ENCODE measurements at regions not wholly inside any gene's neighbourhood (a gene's known extent, or its start where the extent isn't known, plus 50 kb on each side); places are given as distances from the start of the nearest gene placed in this dataset.

DNA sequence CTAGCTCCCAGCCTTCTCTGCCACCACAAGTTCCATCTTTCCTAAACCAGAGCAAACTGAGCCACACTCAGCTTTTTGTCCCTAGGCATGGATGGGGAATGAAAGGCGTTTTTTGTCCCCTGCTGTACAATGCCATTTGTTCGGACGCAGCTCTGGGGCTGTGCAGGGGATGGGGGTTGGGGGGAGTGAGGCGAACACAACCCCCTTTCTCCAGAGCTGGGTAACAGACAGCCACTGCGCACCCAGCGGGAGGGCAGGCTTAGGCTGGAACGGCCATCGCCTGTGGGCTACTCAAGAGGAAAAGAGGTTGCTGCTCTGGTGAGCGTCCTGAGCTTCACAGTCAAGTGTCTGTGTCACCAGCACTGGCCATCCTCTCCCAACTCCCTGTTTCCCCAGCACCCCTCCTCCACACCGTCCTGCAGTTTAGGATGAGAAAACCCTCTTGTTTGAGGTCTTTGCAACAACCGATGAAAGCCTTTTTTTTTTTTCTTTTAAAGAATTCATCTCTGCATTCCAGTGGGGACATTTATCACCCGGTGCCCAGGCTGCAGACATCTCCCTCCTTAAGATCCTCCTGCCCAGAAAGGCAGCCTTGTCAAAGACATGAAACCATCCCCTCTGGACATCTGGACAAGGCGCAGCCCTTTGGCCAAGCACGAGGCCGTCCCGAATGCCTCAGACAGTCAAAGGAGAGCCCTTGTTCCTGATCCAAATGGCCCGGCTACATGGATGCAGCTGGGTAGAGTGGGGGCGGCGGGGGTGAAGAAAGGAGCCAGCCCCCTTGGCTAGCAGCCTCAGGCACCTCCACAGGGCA is 419.6 kb downstream of the BCOR start:
- DNase-seq (ENCODE audit: low read depth in 2 of 2), result no peak
- H3K4me3 ChIP-seq (replicated peaks in 1 of 2; ENCODE audit: low read depth in 2 of 2, low read length in 2 of 2), result no peak overlapping the region

DNA sequence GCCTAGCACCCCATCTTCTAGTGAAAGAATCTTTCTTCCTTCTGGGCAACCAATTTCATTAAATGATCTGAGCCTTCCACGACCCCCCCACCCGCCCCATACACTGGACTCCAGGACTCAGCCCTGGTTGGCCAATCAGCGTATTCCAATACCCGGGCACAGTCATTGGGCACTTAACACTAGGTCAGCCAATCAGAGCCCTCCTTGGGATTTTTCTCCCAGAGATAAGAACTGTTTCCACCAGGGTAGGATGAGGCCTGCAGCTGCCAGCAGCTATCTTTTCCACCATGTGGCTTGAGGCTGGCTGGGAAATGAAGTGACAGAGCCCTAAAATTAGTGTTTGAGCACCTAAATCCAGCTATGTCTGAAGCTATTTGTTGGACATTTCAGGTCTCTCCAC is 418.8 kb downstream of the BCOR start:
- no peak for DNase-seq (ENCODE audit: low read depth in 2 of 2)
- no peak overlapping the region for H3K4me3 ChIP-seq (replicated peaks in 1 of 2; ENCODE audit: low read depth in 2 of 2, low read length in 2 of 2)
- no peak for TF ChIP-seq CTCF (IDR thresholded peaks at IDR 0.05; ENCODE audit: low read depth, low read length)

More for the DNA sequence above, 419.6 kb downstream of the BCOR start:
- TF ChIP-seq CTCF (IDR thresholded peaks at IDR 0.05; ENCODE audit: low read depth, low read length), result no peak

DNA sequence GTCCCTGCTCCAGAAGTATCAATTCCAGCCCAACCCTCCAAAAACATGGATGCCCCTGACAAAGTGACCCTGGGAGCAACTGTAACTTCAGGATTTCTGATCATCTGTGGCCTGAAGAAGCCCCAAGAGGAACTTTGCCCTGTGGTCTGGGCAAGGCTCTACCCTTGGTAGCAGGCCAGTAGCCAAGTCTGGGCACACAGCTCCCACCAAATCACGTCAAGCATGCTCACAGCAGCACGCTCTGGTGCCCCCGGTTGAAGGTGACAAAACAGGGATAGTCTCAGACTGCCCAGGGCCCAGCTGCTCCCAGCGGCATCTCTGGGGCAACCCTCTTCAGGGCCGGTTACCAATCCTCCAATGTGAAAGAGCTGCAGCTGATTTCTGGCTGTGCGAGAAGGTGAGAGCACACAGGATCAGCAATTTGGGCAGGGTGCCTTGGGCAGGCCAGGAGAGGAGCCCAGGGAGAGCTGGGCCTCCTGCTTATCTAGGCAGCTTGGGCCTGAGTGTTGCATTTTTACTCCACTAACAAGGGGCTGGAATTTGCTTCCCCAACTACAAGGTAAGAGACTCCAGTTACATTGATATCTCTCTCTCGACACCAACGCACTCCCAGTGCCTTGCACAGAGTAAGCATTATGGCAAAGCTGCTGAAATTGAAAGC is 418.1 kb downstream of the BCOR start:
- no peak overlapping the region for H3K4me3 ChIP-seq (replicated peaks in 1 of 2; ENCODE audit: low read depth in 2 of 2, low read length in 2 of 2)
- TF ChIP-seq CTCF (IDR thresholded peaks at IDR 0.05; ENCODE audit: low read depth, low read length), result no peak
- DNase-seq (ENCODE audit: low read depth in 2 of 2), result no peak

DNA sequence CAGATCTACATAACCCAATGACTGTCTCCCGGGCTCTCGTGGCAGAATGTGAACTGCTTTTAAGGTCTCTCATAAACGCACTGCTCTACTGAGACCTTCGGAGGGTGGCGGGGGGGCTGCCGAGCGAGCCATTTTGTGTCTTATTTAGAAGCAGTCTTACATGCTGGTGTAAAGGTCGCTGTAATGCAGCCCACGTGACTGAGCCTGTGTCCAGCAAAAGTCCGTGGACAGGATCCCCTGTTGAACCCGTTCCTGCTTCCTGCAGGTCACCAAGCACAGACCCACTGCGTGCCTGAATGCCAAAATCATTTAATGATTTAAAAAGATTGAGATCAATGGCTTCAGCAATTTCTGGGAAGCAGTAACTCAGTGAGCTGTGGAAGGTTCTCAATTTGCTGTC is 415.9 kb downstream of the BCOR start:
- H3K4me3 ChIP-seq (replicated peaks in 1 of 2; ENCODE audit: low read depth in 2 of 2, low read length in 2 of 2), result no peak overlapping the region
- DNase-seq (ENCODE audit: low read depth in 2 of 2), result no peak
- no peak for TF ChIP-seq CTCF (IDR thresholded peaks at IDR 0.05; ENCODE audit: low read depth, low read length)

- no peak for DNase-seq (ENCODE audit: low read depth in 2 of 2)
- no peak overlapping the region for H3K4me3 ChIP-seq (replicated peaks in 1 of 2; ENCODE audit: low read depth in 2 of 2, low read length in 2 of 2)
- TF ChIP-seq CTCF (IDR thresholded peaks at IDR 0.05; ENCODE audit: low read depth, low read length), result no peak
These were observed 415.0 kb downstream of the BCOR start for GRCh38 chrX:39682778-39683177.

- H3K4me3 ChIP-seq (replicated peaks in 1 of 2; ENCODE audit: low read depth in 2 of 2, low read length in 2 of 2), result peak overlapping the region in 1 of 2 donors; percentile 41
- no peak for DNase-seq (ENCODE audit: low read depth in 2 of 2)
- no peak for TF ChIP-seq CTCF (IDR thresholded peaks at IDR 0.05; ENCODE audit: low read depth, low read length)
These were observed 409.6 kb downstream of the BCOR start for GRCh38 chrX:39688219-39688575.

All from cardiac fibroblast (primary cell).